HUES6 (cell line): ENCODE measurements at regions not wholly inside any gene's neighbourhood (a gene's known extent, or its start where the extent isn't known, plus 50 kb on each side); places are given as distances from the start of the nearest gene placed in this dataset.

ENCODE experiments used
- H3K27ac ChIP-seq: 2 replicates; pipeline ENCODE4 v1.7.0; 2013; ENCODE audit warnings: low read depth, mild to moderate bottlenecking, low read length, inconsistent platforms
- H3K27me3 ChIP-seq: 2 replicates; pipeline ENCODE4 v1.6.1; 2013; ENCODE audit warnings: low read length; ENCODE audit not compliant: control insufficient read depth, insufficient read depth
- H3K36me3 ChIP-seq: 2 replicates; pipeline ENCODE4 v1.6.1; 2013; ENCODE audit warnings: low read length; ENCODE audit not compliant: control insufficient read depth, insufficient read depth
- H3K4me1 ChIP-seq: 2 replicates; pipeline ENCODE4 v1.6.1; 2013; ENCODE audit warnings: low read length; ENCODE audit not compliant: control insufficient read depth, insufficient read depth
- H3K4me3 ChIP-seq: 2 replicates; pipeline ENCODE4 v1.5.1; 2013; ENCODE audit warnings: low read depth, low read length
- H3K9ac ChIP-seq: one replicate; pipeline ENCODE4 v1.6.1; 2013; ENCODE audit warnings: mild to moderate bottlenecking, low read length
- H3K9me3 ChIP-seq: 2 replicates; pipeline ENCODE4 v1.6.1; 2013; ENCODE audit warnings: low read depth, low read length; ENCODE audit not compliant: control insufficient read depth, insufficient read depth

DNA sequence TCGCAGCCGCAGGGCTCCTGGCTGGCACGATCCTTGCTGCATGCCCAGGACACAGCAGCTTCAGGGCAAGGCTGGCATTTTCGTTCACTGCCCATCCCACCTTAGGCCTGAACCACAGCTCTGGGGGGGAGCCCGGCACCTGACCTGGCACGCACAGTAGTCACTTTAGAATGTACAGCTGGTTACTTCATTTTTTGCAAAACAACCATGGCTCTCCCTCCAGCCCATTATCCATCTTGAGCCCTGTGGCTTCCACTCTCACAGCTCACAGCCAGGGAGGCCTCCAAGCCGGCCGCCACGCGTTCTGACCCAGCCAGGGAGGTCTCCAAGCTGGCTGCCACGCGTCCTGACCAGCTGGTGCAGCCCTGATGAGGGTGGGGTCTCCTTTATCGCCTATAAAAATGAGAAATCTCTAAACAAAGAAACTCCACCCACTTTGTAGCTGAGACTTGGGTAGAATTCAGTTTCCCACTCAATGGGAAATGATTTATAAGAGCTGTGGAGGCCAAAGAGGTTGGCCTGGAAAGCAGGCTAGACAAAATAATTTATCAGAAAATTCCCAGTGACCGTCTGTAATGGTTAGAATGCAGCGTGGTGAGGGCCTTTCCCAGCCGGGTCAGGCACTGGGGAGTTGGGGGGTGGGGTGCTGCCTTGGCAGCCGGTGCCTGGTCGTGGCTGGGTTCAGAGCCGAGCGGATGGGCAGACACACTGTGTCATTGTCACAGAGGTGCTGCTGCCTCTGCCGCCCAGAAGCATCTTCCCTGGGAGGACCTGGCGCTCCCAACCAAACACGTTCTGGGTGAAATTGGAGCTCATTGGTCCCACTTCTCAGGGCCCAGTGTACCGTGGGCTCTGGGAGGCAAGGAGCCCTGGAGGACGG, 54.6 kb upstream of the ACTRT2 start:
- peaks cover 16% of the 10 kb centered on the region; the same call in 1 of the 2 replicates for H3K9me3 ChIP-seq
- H3K27me3 ChIP-seq: peaks cover 4% of the 10 kb centered on the region; the same call in 1 of the 2 replicates
- no peaks in the 10 kb centered on the region for H3K36me3 ChIP-seq
- no peak overlapping the region for H3K27ac ChIP-seq
- H3K4me3 ChIP-seq: no peak overlapping the region
- no peaks in the 10 kb centered on the region for H3K4me1 ChIP-seq
- no peak overlapping the region for H3K9ac ChIP-seq

- Histone ChIP-seq H3K9ac (no peak overlapping the region), H3K9me3 (peaks cover 16% of the 10 kb centered on the region; the same call in 1 of the 2 replicates), H3K27ac (no peak overlapping the region), H3K27me3 (no peaks in the 10 kb centered on the region), H3K4me3 (no peak overlapping the region), H3K36me3 (no peaks in the 10 kb centered on the region), H3K4me1 (no peaks in the 10 kb centered on the region)
Observed at GRCh38 chr1:2967329-2967725, 53.9 kb upstream of the ACTRT2 start.

GRCh38 chr1:2967881-2968280, 53.4 kb upstream of the ACTRT2 start:
- H3K36me3 ChIP-seq: no peaks in the 10 kb centered on the region
- H3K4me3 ChIP-seq: no peak overlapping the region
- no peak overlapping the region for H3K27ac ChIP-seq
- no peak overlapping the region for H3K9ac ChIP-seq
- H3K9me3 ChIP-seq: peaks cover 16% of the 10 kb centered on the region; the same call in 1 of the 2 replicates
- H3K27me3 ChIP-seq: no peaks in the 10 kb centered on the region
- H3K4me1 ChIP-seq: no peaks in the 10 kb centered on the region

- Histone ChIP-seq H3K9ac (no peak overlapping the region), H3K27me3 (no peaks in the 10 kb centered on the region), H3K36me3 (no peaks in the 10 kb centered on the region), H3K27ac (no peak overlapping the region), H3K9me3 (peaks cover 16% of the 10 kb centered on the region; the same call in 1 of the 2 replicates), H3K4me1 (no peaks in the 10 kb centered on the region), H3K4me3 (no peak overlapping the region)
Observed at GRCh38 chr1:2968471-2968881, 52.8 kb upstream of the ACTRT2 start.

GRCh38 chr1:2969011-2969844, 52.0 kb upstream of the ACTRT2 start:
- no peak overlapping the region for H3K27ac ChIP-seq
- no peak overlapping the region for H3K4me3 ChIP-seq
- peaks cover 14% of the 10 kb centered on the region; the same call in 1 of the 2 replicates for H3K9me3 ChIP-seq
- no peak overlapping the region for H3K9ac ChIP-seq
- no peaks in the 10 kb centered on the region for H3K36me3 ChIP-seq
- no peaks in the 10 kb centered on the region for H3K4me1 ChIP-seq
- no peaks in the 10 kb centered on the region for H3K27me3 ChIP-seq

DNA sequence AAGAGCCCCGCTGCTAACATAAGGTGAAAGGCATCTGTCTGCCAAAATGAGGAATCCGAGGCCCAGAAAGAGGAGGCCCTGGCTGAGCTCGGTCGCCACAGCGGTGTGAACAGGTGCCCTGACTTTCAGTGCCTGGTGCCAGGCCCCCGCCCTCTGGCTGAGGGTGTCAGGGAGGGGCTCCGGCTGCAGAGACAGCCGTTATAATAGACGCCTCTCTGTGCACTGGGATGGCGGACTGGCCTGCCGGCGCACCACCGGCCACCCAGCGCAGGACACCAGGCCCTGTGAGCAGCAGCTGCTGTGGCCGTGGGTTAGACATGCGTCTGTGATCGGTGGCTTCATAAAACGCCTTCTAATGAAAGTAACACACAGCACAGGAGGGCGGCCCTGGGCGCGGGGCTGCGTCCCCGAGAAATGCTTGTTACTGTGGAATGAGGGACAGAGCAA, 51.4 kb upstream of the ACTRT2 start:
- no peaks in the 10 kb centered on the region for H3K27me3 ChIP-seq
- H3K9me3 ChIP-seq: peaks cover 10% of the 10 kb centered on the region; the same call in 1 of the 2 replicates
- no peak overlapping the region for H3K27ac ChIP-seq
- no peak overlapping the region for H3K9ac ChIP-seq
- no peaks in the 10 kb centered on the region for H3K36me3 ChIP-seq
- H3K4me1 ChIP-seq: no peaks in the 10 kb centered on the region
- H3K4me3 ChIP-seq: no peak overlapping the region

- Histone ChIP-seq H3K9me3 (peaks cover 4% of the 10 kb centered on the region; the same call in 1 of the 2 replicates), H3K27me3 (no peaks in the 10 kb centered on the region)
Observed at GRCh38 chr1:2970311-2971071, 50.8 kb upstream of the ACTRT2 start.

DNA sequence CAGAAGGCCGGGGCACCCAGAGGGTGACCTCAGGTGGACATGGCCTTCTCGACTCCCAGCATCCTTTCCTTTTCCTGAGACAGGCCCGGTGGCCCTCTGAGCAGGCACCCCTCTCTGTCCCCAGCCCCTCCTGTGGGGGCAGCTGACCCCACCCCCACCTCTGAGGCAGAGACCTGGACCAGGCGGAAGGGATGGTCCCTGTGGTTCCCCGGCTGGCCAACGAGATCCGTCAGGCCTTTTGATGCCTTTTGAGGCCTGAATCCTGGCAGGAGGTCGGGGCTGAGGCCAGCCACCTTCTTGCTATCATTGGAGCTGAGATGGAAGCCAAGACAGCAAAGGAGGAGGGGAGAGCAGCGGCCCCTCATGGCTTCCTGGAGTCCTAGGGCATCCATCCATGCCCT, 50.2 kb upstream of the ACTRT2 start:
- Histone ChIP-seq H3K27me3 (no peaks in the 10 kb centered on the region), H3K4me3 (no peak overlapping the region), H3K9me3 (peaks cover 4% of the 10 kb centered on the region; the same call in 1 of the 2 replicates), H3K4me1 (no peaks in the 10 kb centered on the region), H3K9ac (no peak overlapping the region), H3K27ac (no peak overlapping the region), H3K36me3 (no peaks in the 10 kb centered on the region)

More at GRCh38 chr1:2970311-2971071, 50.8 kb upstream of the ACTRT2 start:
- H3K4me3 ChIP-seq: no peak overlapping the region
- H3K9ac ChIP-seq: no peak overlapping the region
- H3K4me1 ChIP-seq: no peaks in the 10 kb centered on the region
- no peak overlapping the region for H3K27ac ChIP-seq
- no peaks in the 10 kb centered on the region for H3K36me3 ChIP-seq
